H1 (cell line): ENCODE measurements at regions not wholly inside any gene's neighbourhood (a gene's known extent, or its start where the extent isn't known, plus 50 kb on each side); places are given as distances from the start of the nearest gene placed in this dataset.

Source experiments
- CTCF ChIA-PET: fragments of 300-600 bp; sonication (Branson Sonifier 250); formaldehyde crosslinking; loops from one replicate; lab custom pipeline; 2021; ENCODE audit not compliant: partially characterized antibody; lab: Charles Lee
- POLR2A ChIA-PET: fragments of 300-600 bp; sonication (Branson Sonifier 250); formaldehyde crosslinking; loops from one replicate; lab custom pipeline; 2021; ENCODE audit warnings: inconsistent platforms; ENCODE audit not compliant: partially characterized antibody; lab: Charles Lee
- DNase-seq, 2 experiments: peaks; one replicate each; pipeline versions ENCODE4 v3.0.0 to v3.0.0-alpha.2; 2010 to 2022; ENCODE audit warnings: low spot score in 2 of 2, low read depth in 1 of 2, mixed read lengths in 1 of 2
- FAIRE-seq: peaks from 2 replicates; lab custom pipeline; 2011; peaks lifted over from hg19 to GRCh38; lab: Jason Lieb, UNC
- H2AFZ ChIP-seq: 2 replicates; pipeline ENCODE4 v1.8.1; 2012; ENCODE audit warnings: low read length, inconsistent platforms
- H2AK5ac ChIP-seq: 2 replicates; pipeline ENCODE4 v1.6.1; 2013; ENCODE audit warnings: low read depth, low read length
- H2BK120ac ChIP-seq: replicated peaks from 2 replicates; pipeline ENCODE3; 2013; ENCODE audit warnings: low read depth, low read length, inconsistent platforms
- H2BK12ac ChIP-seq: 2 replicates; pipeline ENCODE4 v1.6.1; 2013; ENCODE audit warnings: low read depth, low read length
- H2BK15ac ChIP-seq: 2 replicates; pipeline ENCODE4 v1.6.1; 2013; ENCODE audit warnings: low read length
- H2BK20ac ChIP-seq: 2 replicates; pipeline ENCODE4 v1.6.1; 2013; ENCODE audit warnings: low read length
- H2BK5ac ChIP-seq: 2 replicates; pipeline ENCODE4 v1.6.1; 2013; ENCODE audit warnings: low read depth, low read length
- H3K14ac ChIP-seq: 2 replicates; pipeline ENCODE4 v1.6.1; 2013; ENCODE audit warnings: inconsistent platforms; ENCODE audit not compliant: insufficient read length
- H3K18ac ChIP-seq: 2 replicates; pipeline ENCODE4 v1.6.1; 2013; ENCODE audit warnings: low read length; ENCODE audit errors: extremely low read depth
- H3K23ac ChIP-seq: 2 replicates; pipeline ENCODE4 v1.6.1; 2013; ENCODE audit warnings: inconsistent platforms; ENCODE audit not compliant: insufficient read length
- H3K23me2 ChIP-seq: 2 replicates; pipeline ENCODE4 v1.6.1; 2013; ENCODE audit warnings: low read depth, low read length
- H3K27ac ChIP-seq: 2 replicates; pipeline ENCODE4 v1.6.1; 2011; ENCODE audit warnings: low read depth, low read length, inconsistent platforms
- H3K27me3 ChIP-seq, 4 experiments: replicated peaks in 1 of 4; 1 replicate in 1 of 4; 2 replicates in 3 of 4; pipeline versions ENCODE4 v1.6.1 to v1.8.1; 2011 to 2013; ENCODE audit warnings: low read length in 3 of 4, mild to moderate bottlenecking in 3 of 4, inconsistent platforms in 2 of 4, mixed read lengths in 2 of 4, moderate library complexity in 1 of 4; ENCODE audit not compliant: control insufficient read depth in 3 of 4, insufficient read depth in 3 of 4; ENCODE audit errors: extremely low read depth in 1 of 4
- H3K36me3 ChIP-seq, 4 experiments: 2 replicates each; pipeline versions ENCODE4 v1.6.1 to v1.8.1; 2011 to 2013; ENCODE audit warnings: mild to moderate bottlenecking in 4 of 4, low read length in 3 of 4, moderate library complexity in 2 of 4, control low read depth in 1 of 4, inconsistent platforms in 1 of 4; ENCODE audit not compliant: insufficient read depth in 4 of 4, control insufficient read depth in 2 of 4
- H3K4ac ChIP-seq: replicated peaks from 2 replicates; pipeline ENCODE3; 2013; ENCODE audit warnings: low read length, low read depth, mixed read lengths, inconsistent platforms; ENCODE audit not compliant: insufficient read length
- H3K4me1 ChIP-seq, 4 experiments: replicated peaks in 1 of 4; 1 replicate in 1 of 4; 2 replicates in 3 of 4; pipeline versions ENCODE4 v1.6.1 to v1.8.1; 2011 to 2013; ENCODE audit warnings: low read length in 3 of 4, inconsistent platforms in 2 of 4, mixed read lengths in 1 of 4; ENCODE audit not compliant: insufficient read depth in 4 of 4, control insufficient read depth in 3 of 4
- H3K4me2 ChIP-seq, 2 experiments: 2 replicates each; pipeline versions ENCODE4 v1.6.1 to v1.8.1; 2011 to 2013; ENCODE audit warnings: low read depth in 2 of 2, low read length in 2 of 2, control low read depth in 1 of 2, inconsistent platforms in 1 of 2, mild to moderate bottlenecking in 1 of 2; ENCODE audit not compliant: insufficient read depth in 1 of 2
- H3K4me3 ChIP-seq, 4 experiments: fragments of 200-600, 300-600 bp in 1 of 4; sonication (generic), shearing (Covaris generic), sonication (Bioruptor Twin) in 1 of 4; 2 replicates each; pipeline versions ENCODE4 v1.5.1 to v1.8.1; 2011 to 2016; ENCODE audit warnings: low read length in 4 of 4, low read depth in 3 of 4, control low read depth in 2 of 4, inconsistent platforms in 2 of 4, mild to moderate bottlenecking in 2 of 4, mixed read lengths in 1 of 4, moderate library complexity in 1 of 4; ENCODE audit not compliant: insufficient read depth in 2 of 4; ENCODE audit errors: extremely low read depth in 1 of 4
- H3K56ac ChIP-seq: replicated peaks from 2 replicates; pipeline ENCODE3; 2013; ENCODE audit warnings: low read depth, mild to moderate bottlenecking, mixed read lengths, low read length, inconsistent platforms; ENCODE audit not compliant: insufficient read length
- H3K79me1 ChIP-seq: 2 replicates; pipeline ENCODE4 v1.6.1; 2013; ENCODE audit warnings: low read depth, low read length, control low read depth
- H3K79me2 ChIP-seq, 2 experiments: 2 replicates each; pipeline versions ENCODE4 v1.6.1 to v1.8.1; 2012 to 2013; ENCODE audit warnings: low read length in 2 of 2, mild to moderate bottlenecking in 2 of 2, inconsistent platforms in 1 of 2; ENCODE audit not compliant: insufficient read depth in 2 of 2, control insufficient read depth in 1 of 2
- H3K9ac ChIP-seq, 4 experiments: replicated peaks in 1 of 4; 1 replicate in 1 of 4; 2 replicates in 3 of 4; pipeline versions ENCODE4 v1.6.1 to v1.8.1; 2011 to 2013; ENCODE audit warnings: low read depth in 3 of 4, low read length in 3 of 4, control low read depth in 2 of 4, mild to moderate bottlenecking in 2 of 4, moderate library complexity in 2 of 4, inconsistent platforms in 1 of 4; ENCODE audit errors: extremely low read depth in 1 of 4
- H3K9me3 ChIP-seq, 2 experiments: 2 replicates each; pipeline versions ENCODE4 v1.6.1 to v1.8.1; 2012 to 2013; ENCODE audit warnings: mild to moderate bottlenecking in 2 of 2, moderate library complexity in 2 of 2, control low read depth in 1 of 2, inconsistent platforms in 1 of 2, low read depth in 1 of 2, low read length in 1 of 2, mixed read lengths in 1 of 2; ENCODE audit not compliant: insufficient read depth in 2 of 2
- H4K20me1 ChIP-seq, 2 experiments: replicated peaks in 1 of 2; 2 replicates each; pipeline versions ENCODE3 to v1.8.1; 2011 to 2013; ENCODE audit warnings: inconsistent platforms in 2 of 2, low read length in 2 of 2, mild to moderate bottlenecking in 1 of 2; ENCODE audit not compliant: insufficient read depth in 2 of 2, control insufficient read depth in 1 of 2
- H4K5ac ChIP-seq: 2 replicates; pipeline ENCODE4 v1.6.1; 2013; ENCODE audit warnings: low read length, low read depth, mixed read lengths, inconsistent platforms; ENCODE audit not compliant: insufficient read length
- H4K8ac ChIP-seq: 2 replicates; pipeline ENCODE4 v1.8.0; 2013; ENCODE audit warnings: mild to moderate bottlenecking, moderate library complexity, low read length, inconsistent platforms; ENCODE audit not compliant: insufficient read depth; ENCODE audit errors: extremely low read depth
- H4K91ac ChIP-seq: replicated peaks from 2 replicates; pipeline ENCODE3; 2013; ENCODE audit warnings: low read length, mixed read lengths, inconsistent platforms; ENCODE audit not compliant: insufficient read length
- ASH2L ChIP-seq: fragments of 200-600, 300-600 bp; sonication (generic); IDR thresholded peaks from one replicate; pipeline ENCODE4 v1.7.1; 2017; ENCODE audit warnings: low read length
- BRCA1 ChIP-seq: IDR thresholded peaks from 2 replicates; pipeline ENCODE4 v1.6.1; 2012; ENCODE audit warnings: low read depth, low read length, improper control_type of control experiment
- CREB1 ChIP-seq: IDR thresholded peaks from 2 replicates; pipeline ENCODE4 v1.6.1; 2012; ENCODE audit warnings: inconsistent platforms
- EZH2 ChIP-seq: fragments of 200-600 bp; sonication (generic); IDR thresholded peaks from 2 replicates; pipeline ENCODE4 v1.7.1; 2012; ENCODE audit warnings: low read depth, mild to moderate bottlenecking, moderate library complexity, low read length, inconsistent platforms; ENCODE audit not compliant: severe bottlenecking
- HDAC6 ChIP-seq: IDR thresholded peaks from one replicate; pipeline ENCODE4 v1.7.1; 2012; ENCODE audit warnings: low read depth, mild to moderate bottlenecking, inconsistent platforms, low read length, moderate library complexity
- KDM5A ChIP-seq: fragments of 200-600 bp; IDR thresholded peaks from 2 replicates; pipeline ENCODE4 v1.7.1; 2012; ENCODE audit warnings: mild to moderate bottlenecking, low read length, inconsistent platforms, mixed read lengths
- SRF ChIP-seq: IDR thresholded peaks from 2 replicates; pipeline ENCODE4 v1.6.1; 2011; ENCODE audit warnings: mild to moderate bottlenecking, low read depth, low read length, moderate library complexity
- TBP ChIP-seq: IDR thresholded peaks from 2 replicates; pipeline ENCODE4 v1.6.1; 2011; ENCODE audit warnings: low read depth, low read length, improper control_type of control experiment
- WGBS, 2 experiments: shearing (Covaris generic) in 1 of 2; methylation state at CpG; one replicate each; pipeline versions ENCODE4 v1.1.6 to v1.1.7; 2013 to 2015; ENCODE audit warnings: low lambda C conversion rate in 2 of 2, mixed read lengths in 2 of 2, inconsistent platforms in 1 of 2, low coverage in 1 of 2, missing lambda C conversion rate in 1 of 2; ENCODE audit not compliant: insufficient replicate concordance in 2 of 2, insufficient coverage in 1 of 2, insufficient read length in 1 of 2; ENCODE audit errors: extremely low coverage in 1 of 2, missing lambda C conversion rate in 1 of 2; 5-methylcytosine and 5-hydroxymethylcytosine counted together

GRCh38 chr5:135151256-135151655 is 117.2 kb upstream of the PITX1 start:
- Histone ChIP-seq H4K91ac (no peak overlapping the region), H4K8ac (no peak overlapping the region), H3K18ac (no peak overlapping the region), H2BK15ac (no peak overlapping the region), H3K4ac (no peak overlapping the region), H2BK5ac (no peak overlapping the region), H3K36me3 (no peaks in the 10 kb centered on the region), H3K27me3 (no peaks in the 10 kb centered on the region; a peak in 1 of 7 replicates), H3K79me2 (no peaks in the 10 kb centered on the region), H3K4me1 (peaks cover 0 to 6% (median 3%) of the 10 kb centered on the region in 4 experiments; a peak in 4 of 7 replicates), H3K23me2 (no peaks in the 10 kb centered on the region), H3K56ac (no peak overlapping the region), H2AK5ac (no peak overlapping the region), H3K9ac (no peak overlapping the region), H4K5ac (no peak overlapping the region), H3K9me3 (0 out of 4 replicates have a peak, but pooled peaks cover 0 to 3% of the 10 kb centered on the region in 2 experiments), H2BK20ac (no peak overlapping the region), H3K4me3 (no peak overlapping the region), H3K27ac (no peak overlapping the region), H2BK12ac (no peak overlapping the region), H3K14ac (no peak overlapping the region), H4K20me1 (no peaks in the 10 kb centered on the region), H3K23ac (no peak overlapping the region), H2BK120ac (no peak overlapping the region), H3K79me1 (no peaks in the 10 kb centered on the region), H2AFZ (no peak overlapping the region), H3K4me2 (no peak overlapping the region)
- ChIA-PET CTCF (interaction anchor here (0.9 to 1.5 kb wide), 2 partner anchors 11 to 24 kb away, joined by 3 read pairs; no protein-coding TSS in a partner anchor), POLR2A (no interaction called here)
- DNase-seq (no peak), FAIRE-seq (no peak)
- TF ChIP-seq HDAC6 (no peak), ASH2L (no peak), BRCA1 (no peak), TBP (no peak), EZH2 (no peak), CREB1 (no peak), SRF (no peak), KDM5A (no peak)
- 93% methylated on average over 5 of the region's 5 CpGs; no CpG with 5 or more reads in 1 of the 2 experiments for WGBS, 2 experiments
